ENCODE measurements at regions not wholly inside any gene's neighbourhood (a gene's known extent, or its start where the extent isn't known, plus 50 kb on each side); places are given as distances from the start of the nearest gene placed in this dataset.

GRCh38 chr6:169904051-169904922 is 152.9 kb downstream of the ERMARD start:
- CTCF ChIA-PET: no interaction called here
- TF ChIP-seq, protein P1, sequence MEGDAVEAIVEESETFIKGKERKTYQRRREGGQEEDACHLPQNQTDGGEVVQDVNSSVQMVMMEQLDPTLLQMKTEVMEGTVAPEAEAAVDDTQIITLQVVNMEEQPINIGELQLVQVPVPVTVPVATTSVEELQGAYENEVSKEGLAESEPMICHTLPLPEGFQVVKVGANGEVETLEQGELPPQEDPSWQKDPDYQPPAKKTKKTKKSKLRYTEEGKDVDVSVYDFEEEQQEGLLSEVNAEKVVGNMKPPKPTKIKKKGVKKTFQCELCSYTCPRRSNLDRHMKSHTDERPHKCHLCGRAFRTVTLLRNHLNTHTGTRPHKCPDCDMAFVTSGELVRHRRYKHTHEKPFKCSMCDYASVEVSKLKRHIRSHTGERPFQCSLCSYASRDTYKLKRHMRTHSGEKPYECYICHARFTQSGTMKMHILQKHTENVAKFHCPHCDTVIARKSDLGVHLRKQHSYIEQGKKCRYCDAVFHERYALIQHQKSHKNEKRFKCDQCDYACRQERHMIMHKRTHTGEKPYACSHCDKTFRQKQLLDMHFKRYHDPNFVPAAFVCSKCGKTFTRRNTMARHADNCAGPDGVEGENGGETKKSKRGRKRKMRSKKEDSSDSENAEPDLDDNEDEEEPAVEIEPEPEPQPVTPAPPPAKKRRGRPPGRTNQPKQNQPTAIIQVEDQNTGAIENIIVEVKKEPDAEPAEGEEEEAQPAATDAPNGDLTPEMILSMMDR (IDR thresholded peaks at IDR 0.05; ENCODE audit: low read depth, low read length): no peak
- POLR2A ChIA-PET: no interaction called here
- no peak for DNase-seq (ENCODE audit: low read depth, low spot score)
- Histone ChIP-seq H3K4me3 (ENCODE audit: low read depth, low read length) (no peak overlapping the region), H3K27me3 (ENCODE audit: control insufficient read depth, insufficient read depth, low read length) (no peaks in the 10 kb centered on the region), H3K9me3 (ENCODE audit: control insufficient read depth, insufficient read depth, low read length) (peaks cover 84% of the 10 kb centered on the region), H3K27ac (ENCODE audit: low read depth, low read length) (no peak overlapping the region)

DNA sequence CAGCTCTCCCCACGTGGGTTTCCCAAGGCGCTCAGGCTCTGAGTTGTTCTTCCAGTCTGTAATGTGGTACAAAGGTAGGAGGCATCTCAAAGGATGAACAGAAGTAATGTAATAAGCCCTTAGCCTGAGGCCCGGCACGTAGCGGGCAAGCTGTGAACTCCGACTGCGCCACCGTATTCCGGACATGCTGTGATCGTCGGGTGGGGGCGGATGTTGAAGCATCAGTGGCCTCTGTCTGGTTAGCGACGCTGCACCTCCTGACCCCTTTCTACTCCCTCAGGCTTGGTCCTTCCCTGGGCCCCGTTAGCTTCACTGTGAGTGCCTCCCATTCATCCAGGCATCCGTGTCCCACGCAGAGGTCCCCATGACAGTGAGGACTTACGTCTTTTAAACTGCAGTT is 151.7 kb downstream of the ERMARD start:
- TF ChIP-seq, protein P1 (IDR thresholded peaks at IDR 0.05; ENCODE audit: low read depth, low read length): no peak
- Histone ChIP-seq H3K27ac (ENCODE audit: low read depth, low read length) (no peak overlapping the region), H3K9me3 (ENCODE audit: control insufficient read depth, insufficient read depth, low read length) (peaks cover 83% of the 10 kb centered on the region), H3K27me3 (ENCODE audit: control insufficient read depth, insufficient read depth, low read length) (no peaks in the 10 kb centered on the region), H3K4me3 (ENCODE audit: low read depth, low read length) (no peak overlapping the region)
- ChIA-PET CTCF (no interaction called here), POLR2A (no interaction called here)
- no peak for DNase-seq (ENCODE audit: low read depth, low spot score)

DNA sequence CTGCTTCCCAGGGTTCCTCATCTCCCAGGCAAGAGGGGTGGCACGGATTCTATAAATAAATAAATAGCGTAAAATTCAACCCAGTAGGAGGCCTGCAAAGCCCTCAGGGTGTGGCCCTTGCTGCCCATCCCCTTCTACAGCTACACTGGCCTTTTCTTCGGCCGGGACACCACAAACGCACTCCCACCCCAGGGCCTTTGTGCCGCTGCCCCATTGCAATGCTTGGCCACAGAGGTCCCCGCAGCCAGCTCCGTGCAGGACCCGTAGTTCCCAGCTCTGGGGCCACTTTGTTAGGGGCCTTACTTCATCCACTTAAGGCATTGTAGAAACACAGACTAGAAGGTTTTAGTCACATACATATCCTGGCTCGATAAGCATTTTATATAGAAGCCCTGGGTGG is 151.2 kb downstream of the ERMARD start:
- Histone ChIP-seq H3K4me3 (ENCODE audit: low read depth, low read length) (no peak overlapping the region), H3K9me3 (ENCODE audit: control insufficient read depth, insufficient read depth, low read length) (peaks cover 83% of the 10 kb centered on the region), H3K27ac (ENCODE audit: low read depth, low read length) (no peak overlapping the region), H3K27me3 (ENCODE audit: control insufficient read depth, insufficient read depth, low read length) (no peaks in the 10 kb centered on the region)
- DNase-seq (ENCODE audit: low read depth, low spot score): no peak
- TF ChIP-seq, protein P1 (IDR thresholded peaks at IDR 0.05; ENCODE audit: low read depth, low read length): no peak
- ChIA-PET POLR2A (no interaction called here), CTCF (no interaction called here)

GRCh38 chr6:169902070-169902469 is 150.6 kb downstream of the ERMARD start:
- TF ChIP-seq, protein P1 (IDR thresholded peaks at IDR 0.05; ENCODE audit: low read depth, low read length): no peak
- ChIA-PET POLR2A (no interaction called here), CTCF (no interaction called here)
- peaks cover 83% of the 10 kb centered on the region for H3K9me3 ChIP-seq (ENCODE audit: control insufficient read depth, insufficient read depth, low read length)
- no peak overlapping the region for H3K4me3 ChIP-seq (ENCODE audit: low read depth, low read length)
- H3K27me3 ChIP-seq (ENCODE audit: control insufficient read depth, insufficient read depth, low read length): no peaks in the 10 kb centered on the region
- DNase-seq (ENCODE audit: low read depth, low spot score): no peak
- no peak overlapping the region for H3K27ac ChIP-seq (ENCODE audit: low read depth, low read length)

DNA sequence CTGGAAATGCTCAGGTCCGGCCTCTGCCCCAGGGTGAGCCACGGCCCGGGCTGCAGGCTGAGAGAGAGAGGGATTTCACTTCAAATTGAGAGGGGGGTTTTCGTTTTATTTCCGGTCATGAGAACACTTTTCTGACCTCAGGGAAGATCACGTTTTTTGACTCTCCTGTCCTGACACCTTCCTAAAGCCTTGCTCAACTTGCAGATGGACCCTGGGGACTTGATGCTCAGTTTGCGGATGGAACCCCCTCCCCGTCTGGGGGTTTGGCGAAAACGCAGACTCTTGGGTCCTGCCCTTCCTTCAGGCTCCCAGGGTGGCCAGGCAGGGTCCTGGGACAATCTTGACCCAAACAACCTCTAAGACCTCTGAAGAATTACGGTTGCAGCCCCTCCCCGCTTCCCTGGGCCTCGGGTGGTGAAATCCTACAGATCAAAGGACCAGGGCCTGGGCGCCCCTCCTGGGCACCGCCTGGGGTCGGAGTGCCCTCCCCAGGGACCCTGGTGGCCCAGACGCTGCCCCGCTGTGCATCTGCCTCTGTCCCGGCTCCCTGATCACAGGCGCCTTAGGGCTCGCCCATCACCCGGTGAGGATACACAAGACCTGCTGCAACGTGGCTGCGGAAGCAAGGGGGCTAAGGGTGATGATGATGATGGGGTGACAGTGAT is 148.2 kb downstream of the ERMARD start:
- DNase-seq (ENCODE audit: low read depth, low spot score): no peak
- TF ChIP-seq, protein P1 (IDR thresholded peaks at IDR 0.05; ENCODE audit: low read depth, low read length): no peak
- Histone ChIP-seq H3K27ac (ENCODE audit: low read depth, low read length) (no peak overlapping the region), H3K9me3 (ENCODE audit: control insufficient read depth, insufficient read depth, low read length) (peaks cover 83% of the 10 kb centered on the region), H3K27me3 (ENCODE audit: control insufficient read depth, insufficient read depth, low read length) (no peaks in the 10 kb centered on the region), H3K4me3 (ENCODE audit: low read depth, low read length) (no peak overlapping the region)
- ChIA-PET POLR2A (no interaction called here), CTCF (no interaction called here)
